NT2/D1 (cell line): ENCODE measurements at regions not wholly inside any gene's neighbourhood (a gene's known extent, or its start where the extent isn't known, plus 50 kb on each side); places are given as distances from the start of the nearest gene placed in this dataset.

Source experiments
- SUZ12 ChIP-seq: IDR thresholded peaks from 2 replicates; pipeline ENCODE4 v1.6.1; 2011; ENCODE audit not compliant: insufficient read length, insufficient read depth; ENCODE audit errors: extremely low read depth
- YY1 ChIP-seq: IDR thresholded peaks from 2 replicates; pipeline ENCODE4 v1.6.1; 2011; ENCODE audit not compliant: insufficient read length, insufficient read depth
- ZNF274 ChIP-seq: IDR thresholded peaks from 2 replicates; pipeline ENCODE4 v1.6.1; 2011; ENCODE audit warnings: mild to moderate bottlenecking, low read depth, low read length

GRCh38 chr13:34011552-34012085 lies 193.7 kb downstream of the RFC3 start:
- TF ChIP-seq ZNF274 (no peak), YY1 (no peak), SUZ12 (no peak)
